SK-MEL-5 (cell line): ENCODE measurements at regions not wholly inside any gene's neighbourhood (a gene's known extent, or its start where the extent isn't known, plus 50 kb on each side); places are given as distances from the start of the nearest gene placed in this dataset.

ENCODE experiments used
- DNase-seq: peaks from one replicate; pipeline ENCODE4 v3.0.0-alpha.2; 2016; ENCODE audit warnings: low read depth, low spot score
- in situ Hi-C: cut with HindIII; loops from 2 replicates; pipeline ENCODE4 v1.10.0; 2016; ENCODE audit warnings: low sequenced_read_pairs, high pct_unique_total_duplicates, low pct_unique_long_range_greater_than_20kb

DNA sequence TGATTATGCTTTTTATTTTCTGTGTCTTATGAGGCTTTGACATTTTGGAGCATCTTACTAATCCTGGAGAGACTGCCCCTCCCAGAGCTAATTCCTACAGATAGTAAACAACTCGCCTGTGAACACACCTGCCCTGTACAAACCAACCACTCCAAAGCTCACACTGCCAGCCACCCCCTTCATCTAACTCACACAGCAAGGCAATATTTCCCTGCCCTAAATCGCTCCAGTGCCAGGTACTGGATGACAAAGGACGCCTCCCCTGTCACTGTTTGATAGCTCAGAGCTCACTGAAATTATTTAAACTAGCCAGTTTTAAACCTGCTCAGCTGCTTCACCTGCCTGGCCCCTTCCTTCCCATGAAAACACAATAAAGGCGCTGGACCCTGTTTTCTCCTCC, 535.1 kb upstream of the CELF2 start:
- in situ Hi-C loops = no loop called here
- no peak for DNase-seq

DNA sequence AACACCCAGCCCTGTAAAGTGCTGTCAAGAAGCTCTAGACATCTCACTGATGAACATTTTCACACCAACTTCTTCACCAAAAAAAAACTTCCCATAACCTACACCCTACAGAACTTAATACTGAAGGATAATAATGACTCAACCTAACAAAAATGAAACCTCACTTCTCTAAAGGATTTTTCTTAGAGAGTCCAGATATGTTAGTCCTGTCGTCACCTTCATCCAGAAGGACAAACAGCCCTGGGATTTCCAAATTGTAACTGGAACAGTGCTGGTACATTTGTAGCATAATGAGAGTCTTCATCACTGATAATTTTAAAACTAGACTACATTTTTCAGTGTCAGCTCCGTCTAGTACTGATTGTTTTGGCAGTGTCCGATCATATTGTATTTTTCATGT, 528.6 kb upstream of the CELF2 start:
- DNase-seq = no peak
- in situ Hi-C loops = no loop called here

DNA sequence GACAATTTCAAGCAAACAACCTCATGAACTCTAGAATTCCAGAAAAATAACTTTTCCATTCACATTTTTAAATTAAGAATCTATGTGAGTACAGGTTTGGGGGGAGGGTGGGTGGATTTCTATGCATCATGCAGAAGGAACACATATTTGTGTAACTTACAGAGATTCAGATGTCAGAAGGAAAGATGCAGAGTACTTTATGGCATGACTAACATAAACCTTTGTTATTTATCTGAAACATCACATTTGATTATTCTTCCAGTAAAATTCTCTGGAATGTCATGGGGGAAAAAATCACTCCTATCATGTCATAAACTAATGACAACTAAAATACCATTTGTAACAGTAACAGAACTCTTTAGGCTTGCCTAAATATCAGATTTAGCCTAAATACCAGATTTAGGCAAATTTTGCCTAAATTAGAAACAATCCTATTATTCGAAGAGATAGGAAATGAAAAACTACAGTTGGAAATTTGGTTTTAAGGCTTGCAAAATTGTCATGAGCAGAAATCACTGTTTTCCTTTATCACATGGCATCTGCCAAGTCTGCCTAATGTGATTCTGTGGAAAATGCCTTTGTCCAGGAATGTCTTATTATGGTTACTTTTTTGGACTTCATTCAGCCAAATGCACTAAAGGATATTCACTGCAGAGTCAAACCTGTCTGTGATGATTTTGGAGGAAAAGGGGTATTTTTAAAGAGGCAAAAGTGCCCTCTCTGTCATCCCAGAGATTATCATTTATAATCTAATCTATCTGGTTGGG, 527.7 kb upstream of the CELF2 start:
- in situ Hi-C loops = no loop called here

DNA sequence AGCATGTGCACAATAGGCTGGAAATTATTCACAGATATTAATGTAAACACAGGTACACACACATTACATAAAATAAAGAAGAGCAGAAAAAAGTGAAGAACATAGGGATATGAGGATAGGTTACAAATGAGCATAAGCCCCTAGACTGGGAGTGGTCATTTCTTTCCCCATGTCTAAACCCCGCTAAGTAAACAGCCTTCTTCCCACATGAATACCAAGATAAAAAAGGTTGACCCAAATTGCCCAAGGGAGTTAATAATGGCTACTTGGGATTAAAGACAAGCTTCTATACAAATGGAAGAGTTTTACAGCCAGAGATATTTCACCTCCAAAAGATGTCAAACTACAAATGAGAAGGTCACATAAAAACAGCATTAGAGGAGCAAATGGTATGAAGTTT, 527.1 kb upstream of the CELF2 start:
- DNase-seq = no peak
- in situ Hi-C loops = no loop called here

More for the DNA sequence above, 527.7 kb upstream of the CELF2 start:
- DNase-seq = no peak

DNA sequence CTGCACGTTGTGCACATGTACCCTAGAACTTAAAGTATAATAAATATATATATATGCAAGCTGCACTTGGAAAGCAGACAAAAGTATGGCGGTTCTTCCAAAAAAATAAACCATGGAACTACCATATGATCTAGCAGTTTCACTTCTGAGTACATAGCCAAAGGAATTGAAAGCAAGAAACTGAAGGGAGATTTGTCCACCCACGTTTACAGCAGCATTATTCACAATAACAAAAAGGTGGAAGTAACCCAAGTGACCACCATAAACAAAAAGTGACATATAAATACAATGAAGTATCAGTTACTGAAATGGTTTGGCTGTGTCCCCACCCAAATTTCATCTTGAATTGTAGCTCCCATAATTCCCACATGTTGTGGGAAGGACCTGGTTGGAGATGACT, 525.3 kb upstream of the CELF2 start:
- no peak for DNase-seq
- in situ Hi-C loops = no loop called here

DNA sequence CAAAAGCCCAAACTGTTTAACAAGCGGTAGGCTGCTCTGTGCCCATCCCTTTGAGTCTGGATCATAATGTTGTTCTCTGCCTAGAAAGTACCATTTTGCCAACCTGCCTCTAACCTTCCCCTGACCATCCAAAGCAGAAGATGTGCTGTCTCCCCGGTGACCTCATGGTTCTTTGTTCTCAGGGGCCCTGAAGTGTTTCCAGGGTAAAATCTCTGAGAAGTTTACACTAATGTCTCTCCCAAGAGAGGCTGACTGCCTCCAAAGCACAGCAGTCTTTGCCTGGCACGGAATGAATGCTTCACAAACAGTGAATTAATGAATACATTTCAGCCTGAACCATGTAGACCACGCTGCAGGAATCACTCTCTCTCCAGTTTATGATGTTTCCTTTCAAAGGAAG, 523.8 kb upstream of the CELF2 start:
- DNase-seq = no peak
- in situ Hi-C loops = no loop called here

DNA sequence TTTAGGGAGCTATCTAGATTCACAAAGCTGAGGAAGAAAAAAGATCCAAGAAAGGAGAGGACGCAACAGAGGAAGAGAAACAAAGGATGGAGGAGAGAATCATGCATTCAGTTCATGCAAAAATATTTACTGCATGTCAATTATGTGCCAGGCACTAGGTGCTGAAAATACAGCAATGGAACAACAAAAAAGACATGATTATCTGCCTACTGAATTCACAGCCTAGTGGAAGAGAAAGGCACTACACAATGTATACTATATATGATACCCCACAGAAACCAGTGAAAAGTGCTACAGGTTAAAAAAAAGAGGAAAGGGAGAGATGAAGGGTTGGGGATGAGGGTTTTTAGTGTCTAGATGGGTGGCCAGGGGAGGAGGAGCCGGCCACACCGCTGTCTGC, 520.4 kb upstream of the CELF2 start:
- in situ Hi-C loops = no loop called here
- no peak for DNase-seq

DNA sequence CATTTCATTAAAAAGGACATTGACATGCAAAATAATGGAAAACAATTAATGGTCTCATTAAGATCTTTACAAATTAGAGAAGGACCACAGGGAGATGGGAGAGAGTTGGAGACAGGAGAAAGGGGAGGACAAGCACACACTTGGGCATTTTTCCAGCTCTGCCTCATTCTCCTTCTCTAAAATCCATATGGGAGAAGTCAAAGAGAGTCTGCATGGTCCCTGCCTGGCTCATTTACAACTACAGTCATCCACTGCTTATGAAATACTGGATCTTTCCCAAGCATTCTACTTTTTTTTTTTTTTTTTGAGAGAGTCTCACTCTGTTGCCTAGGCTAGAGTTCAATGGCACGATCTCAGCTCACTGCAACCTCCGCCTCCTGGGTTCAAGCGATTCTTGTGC, 518.9 kb upstream of the CELF2 start:
- in situ Hi-C loops = no loop called here
- no peak for DNase-seq

DNA sequence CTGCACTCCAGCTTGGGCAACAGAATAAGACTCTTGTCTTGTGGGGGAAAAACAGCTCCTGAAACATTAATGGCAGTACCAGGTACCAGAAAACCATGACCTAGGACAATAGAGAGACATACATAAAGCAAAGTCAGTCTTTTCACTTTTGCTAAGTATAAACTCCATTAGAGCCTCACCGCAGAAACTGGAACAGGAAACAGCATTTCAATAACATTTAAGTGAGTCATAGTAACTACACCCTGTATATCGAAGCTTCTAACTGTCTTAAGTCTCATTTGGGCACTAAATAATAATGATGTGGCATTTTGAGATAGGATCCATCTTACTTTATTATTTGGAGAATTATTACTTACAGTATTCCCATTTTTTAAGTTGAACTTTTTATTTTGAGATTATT, 517.8 kb upstream of the CELF2 start:
- in situ Hi-C loops = no loop called here
- DNase-seq = no peak

DNA sequence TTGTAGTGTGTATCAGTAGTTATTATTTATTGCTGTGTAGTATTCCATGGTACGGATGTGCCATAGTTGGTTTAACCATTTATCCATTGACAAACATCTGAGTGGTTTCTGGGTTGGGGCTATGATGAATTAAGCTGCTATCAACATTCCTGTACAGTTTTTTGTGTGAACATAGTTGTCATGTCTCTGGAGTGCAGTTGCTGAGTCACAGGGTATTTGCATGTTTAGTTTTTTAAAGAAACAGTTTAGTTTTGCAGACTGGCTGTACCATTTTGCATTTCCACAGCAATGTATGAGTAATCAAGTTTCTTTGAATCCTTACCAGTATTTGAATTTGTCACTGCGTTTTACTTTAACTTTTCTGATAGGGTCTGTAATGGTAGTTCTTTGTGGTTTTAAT, 516.7 kb upstream of the CELF2 start:
- in situ Hi-C loops = no loop called here
- no peak for DNase-seq

DNA sequence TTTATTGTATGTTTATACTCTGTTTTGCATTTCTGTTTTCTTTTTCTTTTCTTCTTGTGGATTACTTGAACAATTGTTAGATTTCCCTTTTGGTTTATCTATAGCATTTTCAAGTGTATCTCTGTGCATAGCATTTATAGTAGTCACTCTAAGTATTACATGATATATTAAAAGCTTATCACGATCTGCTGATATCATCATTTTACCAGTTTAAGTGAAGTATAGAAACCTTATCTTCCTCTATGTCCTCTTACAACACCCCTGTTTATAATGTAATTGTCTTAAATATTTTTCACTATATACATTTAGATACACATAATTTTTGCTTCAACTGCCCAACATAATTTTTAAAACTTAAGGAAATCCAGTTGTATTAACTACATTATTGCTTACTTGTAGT, 513.9 kb upstream of the CELF2 start:
- in situ Hi-C loops = no loop called here
- no peak for DNase-seq

DNA sequence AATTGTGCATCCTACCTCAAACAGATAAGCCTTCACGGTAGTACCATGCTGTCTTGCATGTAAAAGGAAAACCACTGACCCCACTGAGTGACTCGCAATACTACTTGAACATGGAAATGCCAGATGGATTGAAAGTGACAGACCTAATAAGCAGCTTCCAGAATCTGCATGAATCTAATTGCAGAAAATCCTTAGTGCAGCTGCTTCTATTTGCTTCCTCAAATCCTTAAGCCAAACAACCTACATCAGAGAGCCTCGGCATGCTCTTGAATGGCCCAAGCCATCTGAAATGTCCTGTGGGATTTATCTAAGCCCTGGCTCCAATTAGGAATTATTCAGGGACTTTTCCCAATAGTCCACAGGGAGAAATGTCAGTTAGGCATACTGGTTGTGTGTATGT, 509.5 kb upstream of the CELF2 start:
- no peak for DNase-seq
- in situ Hi-C loops = no loop called here

DNA sequence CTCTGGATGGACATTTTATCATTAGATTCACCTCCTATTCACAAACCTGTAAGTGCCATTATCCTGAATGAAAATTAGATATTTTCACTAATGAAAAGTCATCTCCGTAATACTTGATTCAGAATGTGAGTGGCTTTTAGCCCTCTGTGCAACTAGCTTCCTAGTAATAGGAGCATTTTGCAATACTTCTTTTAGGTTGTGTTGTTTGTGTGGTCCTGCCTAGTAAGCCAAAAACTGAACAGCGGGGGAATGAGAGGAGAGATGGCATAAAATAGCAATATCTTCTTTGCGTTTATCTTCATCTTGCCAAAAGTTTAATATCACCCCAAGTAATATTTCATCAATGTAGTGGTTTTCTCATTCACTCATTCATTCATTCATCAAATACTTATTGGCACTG, 507.5 kb upstream of the CELF2 start:
- in situ Hi-C loops = no loop called here
- no peak for DNase-seq

DNA sequence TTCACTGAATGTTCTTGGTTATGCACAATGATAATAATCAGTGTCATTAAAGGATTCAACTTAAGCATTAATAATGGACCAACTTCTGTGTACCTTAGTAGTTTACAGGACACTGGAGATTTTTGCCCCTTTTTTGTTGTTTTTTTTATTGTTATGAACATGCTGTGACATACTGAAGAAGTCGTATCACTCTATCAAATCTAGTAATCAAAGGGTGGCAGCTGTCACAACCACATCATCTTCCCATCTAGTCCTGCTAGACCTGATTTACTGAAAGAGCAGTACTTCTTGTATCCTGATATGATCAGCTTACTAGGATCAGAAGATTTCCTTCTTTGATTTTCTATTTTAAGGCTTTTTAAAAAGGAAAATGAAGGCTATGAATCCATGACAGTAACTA, 504.6 kb upstream of the CELF2 start:
- in situ Hi-C loops = no loop called here
- no peak for DNase-seq

DNA sequence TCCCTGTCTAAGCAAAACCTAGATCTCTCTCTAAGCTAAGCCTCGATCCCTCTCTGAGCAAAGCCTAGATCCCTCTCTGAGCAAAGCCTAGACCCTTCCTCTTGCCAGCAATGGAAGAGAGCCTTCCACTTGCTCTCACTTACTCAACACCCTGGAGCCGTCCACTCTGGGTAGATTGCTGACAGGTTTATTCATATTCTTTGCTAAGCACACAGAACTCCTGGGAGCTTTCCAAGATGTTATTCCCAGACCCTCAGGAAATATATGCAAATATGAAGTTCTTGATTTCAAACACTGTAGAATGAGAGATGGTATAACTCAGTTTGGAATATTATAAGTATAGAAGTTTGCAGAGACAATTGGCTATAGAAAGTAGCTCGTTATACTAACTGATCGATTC, 503.8 kb upstream of the CELF2 start:
- DNase-seq = no peak
- in situ Hi-C loops = no loop called here

DNA sequence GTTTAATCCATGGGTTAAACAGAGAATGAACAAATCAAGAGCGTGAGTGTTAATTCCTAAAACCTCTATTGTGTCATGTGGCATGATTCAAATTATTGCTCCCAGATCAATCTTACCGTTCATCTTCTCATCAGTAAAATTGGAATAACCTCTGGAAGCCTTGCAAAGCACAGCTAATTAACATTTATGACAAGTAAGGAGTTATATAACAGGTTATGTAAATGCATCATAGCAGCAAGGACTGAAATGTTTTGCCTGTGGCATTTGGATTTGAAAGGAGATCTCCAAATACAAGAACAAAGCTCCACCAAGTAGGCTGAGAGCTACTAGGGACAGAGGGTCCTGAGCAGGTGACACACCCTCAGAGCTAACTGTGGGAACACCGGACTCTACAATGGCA, 502.9 kb upstream of the CELF2 start:
- in situ Hi-C loops = no loop called here
- DNase-seq = no peak

DNA sequence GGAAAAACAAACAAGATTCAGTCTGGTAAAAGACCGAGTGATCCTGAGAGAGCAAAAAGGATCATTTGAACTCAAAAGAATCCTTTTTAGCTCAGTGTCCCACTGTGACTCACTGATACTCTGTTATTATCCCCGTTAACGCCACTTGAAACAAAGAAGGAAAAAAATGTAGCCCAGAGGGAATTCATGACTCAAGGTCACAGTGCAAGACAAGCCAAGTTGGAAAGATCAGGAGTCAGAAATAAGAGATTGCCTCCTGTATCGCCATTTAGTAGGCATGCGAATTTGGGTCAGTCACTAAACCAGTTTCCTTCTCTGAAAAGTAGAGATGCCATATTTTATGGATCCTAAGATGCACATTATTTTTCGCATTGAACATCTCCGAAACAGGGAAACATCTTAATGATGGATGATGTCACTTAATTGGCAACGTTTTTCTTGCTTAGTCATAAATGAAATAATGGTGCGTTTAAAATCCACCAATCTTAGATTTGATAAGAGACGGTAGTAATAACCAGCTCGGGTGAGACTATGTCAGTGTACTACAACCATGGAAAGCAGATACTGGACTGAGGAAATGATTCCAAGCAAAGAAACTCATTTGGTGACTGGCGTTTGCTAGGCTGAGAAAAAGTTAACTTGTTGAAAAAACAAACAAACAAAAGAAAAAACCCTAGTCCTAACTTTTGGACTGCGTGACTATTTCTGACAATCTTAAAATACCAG, 502.0 kb upstream of the CELF2 start:
- no peak for DNase-seq
- in situ Hi-C loops = no loop called here

DNA sequence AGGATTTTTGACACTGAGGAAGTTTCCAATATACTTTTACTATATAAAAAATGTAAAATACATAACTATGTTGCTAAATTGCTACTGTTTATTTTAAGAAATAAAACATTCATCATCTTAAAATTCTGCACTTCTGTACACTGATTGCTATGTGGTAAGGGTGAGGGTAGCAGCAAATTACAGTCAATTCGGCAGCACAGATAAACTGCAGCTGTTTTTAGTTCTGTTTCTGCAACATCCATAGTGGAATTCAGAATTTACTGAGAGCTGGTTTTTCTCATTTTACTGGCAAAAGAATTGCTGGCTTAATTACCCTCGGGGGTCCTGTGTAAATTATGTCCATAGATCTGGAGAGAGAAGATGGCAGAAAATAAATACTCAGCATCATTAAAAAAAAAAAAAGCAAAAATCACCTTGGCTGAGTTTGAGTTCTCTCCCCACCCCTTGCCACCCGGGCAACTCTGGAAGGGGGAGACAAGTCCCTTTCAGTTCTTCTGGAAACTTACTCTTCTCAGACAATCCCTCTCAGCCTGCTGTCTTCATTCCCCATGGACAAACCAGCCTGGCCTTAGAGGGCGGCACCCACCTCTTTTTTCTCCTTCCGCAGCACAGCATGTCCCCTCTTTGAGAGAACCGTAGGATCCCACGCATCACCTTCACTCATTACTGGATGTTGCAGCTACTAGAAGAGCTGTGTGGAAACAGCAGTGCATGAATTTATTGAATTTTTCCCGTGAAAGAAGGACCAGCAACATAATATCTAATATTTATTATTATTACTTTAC, 501.1 kb upstream of the CELF2 start:
- in situ Hi-C loops = no loop called here

DNA sequence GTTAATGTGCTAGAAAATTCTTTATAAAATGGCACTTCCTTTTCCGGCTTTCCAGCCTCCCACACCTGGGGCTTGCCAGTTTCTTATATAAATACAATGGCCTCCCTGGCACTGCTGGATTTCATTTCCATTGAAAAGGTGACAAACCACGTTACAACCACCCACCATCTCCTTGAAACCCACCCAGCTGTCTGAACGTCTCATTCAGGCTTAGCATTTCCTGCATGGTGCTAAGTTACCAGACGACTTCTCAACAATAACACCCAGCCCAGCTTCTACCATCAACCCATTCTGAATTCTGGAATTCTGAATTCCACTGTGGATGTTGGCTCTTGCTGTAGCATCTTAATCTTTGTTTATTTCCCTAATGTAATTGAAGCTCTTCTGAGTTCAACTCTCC, 499.8 kb upstream of the CELF2 start:
- in situ Hi-C loops = no loop called here
- DNase-seq = no peak

More for the DNA sequence above, 501.1 kb upstream of the CELF2 start:
- no peak for DNase-seq
